HUES48 (cell line): ENCODE measurements at regions not wholly inside any gene's neighbourhood (a gene's known extent, or its start where the extent isn't known, plus 50 kb on each side); places are given as distances from the start of the nearest gene placed in this dataset.
A peak's percentile ranks its signal among the peaks of the same experiment; 100 is the strongest.

ENCODE experiments used
- H3K27ac ChIP-seq: one replicate; pipeline ENCODE4 v1.7.0; 2013; ENCODE audit warnings: low read depth, low read length, inconsistent platforms
- H3K27me3 ChIP-seq: 2 replicates; pipeline ENCODE4 v1.6.1; 2013; ENCODE audit warnings: mild to moderate bottlenecking, low read length; ENCODE audit not compliant: control insufficient read depth, insufficient read depth
- H3K36me3 ChIP-seq: 2 replicates; pipeline ENCODE4 v1.6.1; 2013; ENCODE audit warnings: low read length; ENCODE audit not compliant: control insufficient read depth, insufficient read depth
- H3K4me1 ChIP-seq: 2 replicates; pipeline ENCODE4 v1.6.1; 2013; ENCODE audit warnings: mild to moderate bottlenecking, low read length; ENCODE audit not compliant: control insufficient read depth, insufficient read depth
- H3K4me3 ChIP-seq: 2 replicates; pipeline ENCODE4 v1.5.1; 2013; ENCODE audit warnings: mild to moderate bottlenecking, low read depth, low read length
- H3K9ac ChIP-seq: 2 replicates; pipeline ENCODE4 v1.6.1; 2013; ENCODE audit warnings: mild to moderate bottlenecking, low read depth, low read length, moderate library complexity
- H3K9me3 ChIP-seq: 2 replicates; pipeline ENCODE4 v1.6.1; 2013; ENCODE audit warnings: low read length; ENCODE audit not compliant: control insufficient read depth, insufficient read depth

DNA sequence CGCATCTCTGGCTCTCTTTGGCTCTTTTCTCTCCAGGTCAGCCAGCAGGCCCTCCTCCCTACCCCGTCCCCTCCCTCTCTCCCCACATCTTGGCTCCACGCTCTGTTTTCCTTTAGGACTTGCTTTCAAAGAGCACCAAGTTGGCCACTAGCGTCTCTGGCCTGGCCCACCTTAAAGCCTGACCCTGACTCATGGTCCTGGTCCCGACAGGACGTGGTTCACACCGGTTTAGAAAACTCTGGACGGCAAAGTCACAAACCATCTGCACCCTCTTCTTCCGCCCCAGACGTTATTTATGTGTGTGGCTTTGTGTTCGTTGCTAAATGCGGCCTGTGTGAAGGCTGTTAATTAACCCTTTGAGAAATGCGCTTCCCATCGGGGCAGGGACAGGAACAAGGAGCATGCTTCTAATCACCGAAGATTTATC is 169.0 kb upstream of the HAAO start:
- peaks cover 35% of the 10 kb centered on the region for H3K4me1 ChIP-seq
- no peaks in the 10 kb centered on the region for H3K9me3 ChIP-seq
- H3K9ac ChIP-seq, result no peak overlapping the region
- H3K27me3 ChIP-seq, result no peaks in the 10 kb centered on the region
- H3K36me3 ChIP-seq, result no peaks in the 10 kb centered on the region
- no peak overlapping the region for H3K4me3 ChIP-seq
- no peak overlapping the region for H3K27ac ChIP-seq

DNA sequence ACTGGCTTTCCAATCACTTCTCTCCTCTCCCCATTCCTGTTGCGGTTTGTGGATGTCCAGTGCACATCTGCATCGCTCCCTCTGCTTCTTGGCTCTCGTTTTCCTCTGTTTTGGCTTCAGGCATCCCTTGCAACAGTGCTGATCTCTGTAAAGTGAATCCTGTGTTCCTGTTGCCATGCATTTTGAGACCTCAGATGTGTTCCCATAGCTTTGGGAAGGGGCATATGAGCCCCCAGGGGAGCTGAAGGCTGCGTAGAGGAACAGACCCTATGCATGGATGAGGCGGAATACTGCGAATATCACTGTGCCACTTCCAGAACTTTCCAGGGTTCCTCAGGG is 168.4 kb upstream of the HAAO start:
- no peaks in the 10 kb centered on the region for H3K9me3 ChIP-seq
- no peaks in the 10 kb centered on the region for H3K36me3 ChIP-seq
- no peak overlapping the region for H3K27ac ChIP-seq
- no peak overlapping the region for H3K9ac ChIP-seq
- peaks cover 35% of the 10 kb centered on the region for H3K4me1 ChIP-seq
- no peak overlapping the region for H3K4me3 ChIP-seq
- H3K27me3 ChIP-seq, result no peaks in the 10 kb centered on the region

- no peak overlapping the region for H3K9ac ChIP-seq
- peaks cover 35% of the 10 kb centered on the region for H3K4me1 ChIP-seq
- no peak overlapping the region for H3K4me3 ChIP-seq
- H3K36me3 ChIP-seq, result no peaks in the 10 kb centered on the region
- no peaks in the 10 kb centered on the region for H3K9me3 ChIP-seq
- no peak overlapping the region for H3K27ac ChIP-seq
- H3K27me3 ChIP-seq, result no peaks in the 10 kb centered on the region
These were observed 167.8 kb upstream of the HAAO start for GRCh38 chr2:42960002-42960841.

DNA sequence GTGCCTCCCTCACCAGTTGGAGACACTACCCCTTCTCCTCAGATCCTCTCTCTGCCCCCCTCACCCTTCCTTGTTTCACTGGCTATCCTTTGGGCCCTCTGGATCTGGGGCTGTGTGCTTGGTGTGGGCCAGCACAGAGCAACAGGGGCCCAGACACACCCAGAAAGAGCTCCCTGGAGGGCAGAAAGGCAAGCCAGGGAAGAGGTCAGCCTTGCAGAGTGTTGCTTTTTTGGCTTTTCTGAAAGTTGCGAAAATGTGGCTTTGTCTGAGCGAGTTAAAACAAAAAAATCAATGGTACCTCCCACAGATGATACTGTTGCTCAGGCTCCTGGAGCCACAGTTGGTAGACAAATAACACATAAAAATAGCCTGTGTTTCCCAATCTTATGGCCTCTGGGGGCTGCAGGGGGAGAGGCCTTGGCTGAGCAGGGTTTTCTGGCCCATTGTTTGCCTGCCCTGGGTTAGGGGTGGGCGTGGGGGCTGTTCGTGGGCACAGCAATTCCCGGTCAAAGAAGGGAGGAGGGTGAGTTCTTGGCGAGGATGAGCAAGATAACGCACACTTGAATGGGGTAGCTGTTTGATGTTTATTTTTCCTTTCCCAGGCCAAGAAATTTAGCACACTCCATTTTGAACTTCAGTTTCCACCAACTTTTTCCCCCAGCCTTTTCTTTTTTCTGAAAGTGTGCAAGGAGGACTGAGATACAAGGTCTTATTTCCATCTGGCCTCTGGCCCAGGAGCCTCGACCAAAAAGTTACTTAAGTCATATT is 167.0 kb upstream of the HAAO start:
- no peak overlapping the region for H3K9ac ChIP-seq
- H3K9me3 ChIP-seq, result no peaks in the 10 kb centered on the region

GRCh38 chr2:42958741-42959233 is 166.4 kb upstream of the HAAO start:
- H3K9ac ChIP-seq, result no peak overlapping the region
- H3K9me3 ChIP-seq, result no peaks in the 10 kb centered on the region
- no peak overlapping the region for H3K27ac ChIP-seq
- no peaks in the 10 kb centered on the region for H3K27me3 ChIP-seq
- no peak overlapping the region for H3K4me3 ChIP-seq
- peaks cover 35% of the 10 kb centered on the region for H3K4me1 ChIP-seq
- H3K36me3 ChIP-seq, result no peaks in the 10 kb centered on the region

More for the DNA sequence above, 167.0 kb upstream of the HAAO start:
- H3K27me3 ChIP-seq, result no peaks in the 10 kb centered on the region
- no peaks in the 10 kb centered on the region for H3K36me3 ChIP-seq
- peaks cover 35% of the 10 kb centered on the region for H3K4me1 ChIP-seq
- H3K27ac ChIP-seq, result no peak overlapping the region
- H3K4me3 ChIP-seq, result no peak overlapping the region

DNA sequence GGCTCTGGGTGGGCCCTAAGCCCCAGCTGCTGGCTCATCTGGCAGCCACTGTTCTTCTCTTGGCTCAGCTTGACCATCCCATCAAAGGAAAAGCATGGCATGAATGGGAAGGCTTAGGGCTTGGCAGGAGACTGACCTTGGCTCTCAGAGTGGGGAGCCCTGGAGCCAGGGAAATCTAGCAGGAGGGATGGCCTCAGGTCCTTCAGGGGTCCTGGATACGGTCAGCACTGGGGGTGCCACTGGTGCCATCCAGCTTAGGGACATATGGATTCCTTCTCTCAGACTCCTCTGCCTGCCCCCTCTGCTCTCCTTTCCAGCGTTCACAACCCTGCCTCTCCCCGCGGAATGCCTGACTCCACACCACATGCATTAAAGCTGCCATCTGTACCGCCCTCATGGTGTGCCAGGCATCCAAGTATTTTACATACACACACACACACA is 165.5 kb upstream of the HAAO start:
- Histone ChIP-seq H3K9me3 (no peaks in the 10 kb centered on the region), H3K4me1 (peaks cover 36% of the 10 kb centered on the region), H3K36me3 (no peaks in the 10 kb centered on the region), H3K27me3 (no peaks in the 10 kb centered on the region), H3K9ac (no peak overlapping the region), H3K27ac (peak overlapping the region; percentile 69), H3K4me3 (no peak overlapping the region)

GRCh38 chr2:42957109-42957860 is 164.9 kb upstream of the HAAO start:
- Histone ChIP-seq H3K27me3 (no peaks in the 10 kb centered on the region), H3K4me3 (no peak overlapping the region), H3K27ac (peak overlapping the region; percentile 69), H3K9me3 (no peaks in the 10 kb centered on the region), H3K4me1 (peaks cover 32% of the 10 kb centered on the region), H3K36me3 (no peaks in the 10 kb centered on the region), H3K9ac (no peak overlapping the region)

GRCh38 chr2:42954227-42954962 is 162.0 kb upstream of the HAAO start:
- H3K27me3 ChIP-seq, result no peaks in the 10 kb centered on the region
- no peak overlapping the region for H3K4me3 ChIP-seq
- no peak overlapping the region for H3K9ac ChIP-seq
- peaks cover 20% of the 10 kb centered on the region for H3K4me1 ChIP-seq
- no peaks in the 10 kb centered on the region for H3K9me3 ChIP-seq
- H3K27ac ChIP-seq, result no peak overlapping the region
- no peaks in the 10 kb centered on the region for H3K36me3 ChIP-seq

DNA sequence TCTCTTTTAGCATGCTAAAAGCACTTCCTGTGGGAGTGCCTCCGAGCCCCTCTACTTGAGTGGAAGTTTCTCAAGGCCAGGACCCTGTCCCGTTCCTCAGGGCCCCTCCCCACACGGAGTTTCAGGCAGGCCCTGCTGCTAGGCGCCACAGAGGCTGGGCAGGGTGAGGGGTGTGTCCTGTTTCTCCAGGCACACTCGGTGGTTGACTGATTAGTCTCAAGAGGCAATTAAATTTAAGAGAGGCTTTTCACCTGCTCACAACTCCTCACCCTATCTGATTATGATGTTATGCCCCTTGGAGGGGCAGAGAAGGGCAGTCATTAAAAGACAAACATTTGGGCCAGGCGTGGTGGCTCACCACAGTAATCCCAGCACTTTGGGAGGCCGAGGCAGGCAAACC is 160.8 kb upstream of the HAAO start:
- H3K9me3 ChIP-seq, result no peaks in the 10 kb centered on the region
- H3K27me3 ChIP-seq, result no peaks in the 10 kb centered on the region
- no peaks in the 10 kb centered on the region for H3K36me3 ChIP-seq
- no peak overlapping the region for H3K4me3 ChIP-seq
- H3K9ac ChIP-seq, result no peak overlapping the region
- H3K4me1 ChIP-seq, result peaks cover 18% of the 10 kb centered on the region
- H3K27ac ChIP-seq, result no peak overlapping the region

- Histone ChIP-seq H3K27me3 (no peaks in the 10 kb centered on the region), H3K36me3 (no peaks in the 10 kb centered on the region), H3K9ac (no peak overlapping the region), H3K9me3 (no peaks in the 10 kb centered on the region), H3K27ac (no peak overlapping the region), H3K4me3 (no peak overlapping the region), H3K4me1 (peaks cover 4% of the 10 kb centered on the region; the same call in 1 of the 2 replicates)
These were observed 159.0 kb upstream of the HAAO start for GRCh38 chr2:42951263-42951938.
